Chondrocyte (in vitro differentiated cells): ENCODE measurements at regions not wholly inside any gene's neighbourhood (a gene's known extent, or its start where the extent isn't known, plus 50 kb on each side); places are given as distances from the start of the nearest gene placed in this dataset.

Experiments
- DNase-seq: peaks from one replicate; pipeline ENCODE4 v3.0.0; 2021; ENCODE audit warnings: mixed read lengths, low spot score
- H3K27ac Mint-ChIP-seq: one replicate; pipeline ENCODE4 v1.8.0; 2021; ENCODE audit warnings: mild to moderate bottlenecking, moderate library complexity, mixed read lengths; ENCODE audit not compliant: unreplicated experiment
- H3K27me3 Mint-ChIP-seq: 2 replicates; pipeline ENCODE4 v1.8.0; 2021; ENCODE audit warnings: low read depth, mixed read lengths
- H3K36me3 Mint-ChIP-seq: 2 replicates; pipeline ENCODE4 v1.8.0; 2021; ENCODE audit warnings: low read depth, mixed read lengths
- H3K4me1 Mint-ChIP-seq: 2 replicates; pipeline ENCODE4 v1.8.0; 2021; ENCODE audit warnings: low read depth, mild to moderate bottlenecking, mixed read lengths
- H3K4me3 Mint-ChIP-seq: one replicate; pipeline ENCODE4 v1.8.0; 2021; ENCODE audit warnings: mild to moderate bottlenecking, moderate library complexity, mixed read lengths; ENCODE audit not compliant: unreplicated experiment
- H3K9me3 Mint-ChIP-seq: 2 replicates; pipeline ENCODE4 v1.8.0; 2021; ENCODE audit warnings: low read depth, mixed read lengths
- TF ChIP-seq, protein P1 (sequence below): fragments of 200-600 bp; sonication (generic); IDR thresholded peaks from 2 replicates; pipeline ENCODE4 v1.5.0; 2021; ENCODE audit warnings: antibody characterized with exemption, mild to moderate bottlenecking, moderate library complexity

DNA sequence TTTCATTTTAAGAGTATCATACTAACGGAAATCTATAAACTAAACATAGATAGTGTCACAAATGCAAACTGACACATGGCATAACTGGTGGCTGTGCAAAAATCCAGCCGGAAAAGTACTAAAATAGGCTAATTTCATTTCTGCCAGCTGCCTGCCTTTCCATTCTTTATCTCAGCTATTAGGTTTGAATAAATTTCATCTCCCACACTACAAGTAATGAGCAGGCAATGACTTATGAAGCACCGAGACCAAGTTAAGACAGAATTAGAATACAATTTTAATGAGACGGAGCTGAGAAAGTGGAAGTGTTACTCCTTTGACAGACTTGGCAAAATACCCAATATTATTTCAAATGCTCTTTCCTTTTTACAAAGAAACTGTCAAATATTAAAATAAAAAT is 258.8 kb upstream of the ZNF608 start:
- no peak for DNase-seq
- H3K27ac Mint-ChIP-seq, result no peak overlapping the region
- peaks cover 25% of the 10 kb centered on the region for H3K4me1 Mint-ChIP-seq
- TF ChIP-seq, protein P1, sequence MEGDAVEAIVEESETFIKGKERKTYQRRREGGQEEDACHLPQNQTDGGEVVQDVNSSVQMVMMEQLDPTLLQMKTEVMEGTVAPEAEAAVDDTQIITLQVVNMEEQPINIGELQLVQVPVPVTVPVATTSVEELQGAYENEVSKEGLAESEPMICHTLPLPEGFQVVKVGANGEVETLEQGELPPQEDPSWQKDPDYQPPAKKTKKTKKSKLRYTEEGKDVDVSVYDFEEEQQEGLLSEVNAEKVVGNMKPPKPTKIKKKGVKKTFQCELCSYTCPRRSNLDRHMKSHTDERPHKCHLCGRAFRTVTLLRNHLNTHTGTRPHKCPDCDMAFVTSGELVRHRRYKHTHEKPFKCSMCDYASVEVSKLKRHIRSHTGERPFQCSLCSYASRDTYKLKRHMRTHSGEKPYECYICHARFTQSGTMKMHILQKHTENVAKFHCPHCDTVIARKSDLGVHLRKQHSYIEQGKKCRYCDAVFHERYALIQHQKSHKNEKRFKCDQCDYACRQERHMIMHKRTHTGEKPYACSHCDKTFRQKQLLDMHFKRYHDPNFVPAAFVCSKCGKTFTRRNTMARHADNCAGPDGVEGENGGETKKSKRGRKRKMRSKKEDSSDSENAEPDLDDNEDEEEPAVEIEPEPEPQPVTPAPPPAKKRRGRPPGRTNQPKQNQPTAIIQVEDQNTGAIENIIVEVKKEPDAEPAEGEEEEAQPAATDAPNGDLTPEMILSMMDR, result no peak
- no peak overlapping the region for H3K4me3 Mint-ChIP-seq
- H3K27me3 Mint-ChIP-seq, result no peaks in the 10 kb centered on the region
- peaks cover 2% of the 10 kb centered on the region for H3K36me3 Mint-ChIP-seq
- no peaks in the 10 kb centered on the region for H3K9me3 Mint-ChIP-seq

DNA sequence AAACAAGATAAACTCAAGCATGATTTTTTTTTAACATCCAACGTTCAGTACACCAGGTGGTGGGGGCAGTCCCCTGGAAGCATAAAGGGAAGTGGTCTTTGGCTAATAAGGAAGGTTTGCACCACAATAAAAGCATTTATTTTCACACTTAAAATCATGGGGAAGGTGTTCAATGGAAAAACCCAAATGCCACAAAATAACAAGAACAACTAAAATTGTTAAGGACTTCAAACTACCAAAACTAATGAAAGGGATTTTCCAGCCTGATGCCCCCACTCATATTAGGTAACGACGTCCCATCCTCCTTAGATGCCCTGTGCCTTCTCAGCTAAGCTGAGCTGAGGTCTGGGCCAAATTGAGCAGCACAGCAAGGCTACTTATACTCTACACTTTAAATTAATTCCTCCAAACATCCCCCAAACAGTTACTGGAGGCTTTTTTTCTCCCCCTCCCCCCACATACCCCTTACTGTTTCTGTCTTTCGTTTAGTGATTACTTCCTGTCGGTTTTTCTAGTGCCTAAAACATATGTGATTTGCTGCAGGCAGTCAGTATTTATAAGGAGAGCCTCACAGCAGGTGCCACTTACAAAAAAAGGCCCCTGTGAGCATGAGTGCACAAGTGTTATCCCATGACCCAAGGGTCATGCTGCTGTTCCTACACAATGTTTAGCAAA is 259.7 kb upstream of the ZNF608 start:
- H3K36me3 Mint-ChIP-seq, result peaks cover 2% of the 10 kb centered on the region
- no peaks in the 10 kb centered on the region for H3K27me3 Mint-ChIP-seq
- H3K27ac Mint-ChIP-seq, result no peak overlapping the region
- no peak for DNase-seq
- TF ChIP-seq, protein P1, result no peak
- peaks cover 27% of the 10 kb centered on the region for H3K4me1 Mint-ChIP-seq
- H3K9me3 Mint-ChIP-seq, result no peaks in the 10 kb centered on the region
- H3K4me3 Mint-ChIP-seq, result no peak overlapping the region

DNA sequence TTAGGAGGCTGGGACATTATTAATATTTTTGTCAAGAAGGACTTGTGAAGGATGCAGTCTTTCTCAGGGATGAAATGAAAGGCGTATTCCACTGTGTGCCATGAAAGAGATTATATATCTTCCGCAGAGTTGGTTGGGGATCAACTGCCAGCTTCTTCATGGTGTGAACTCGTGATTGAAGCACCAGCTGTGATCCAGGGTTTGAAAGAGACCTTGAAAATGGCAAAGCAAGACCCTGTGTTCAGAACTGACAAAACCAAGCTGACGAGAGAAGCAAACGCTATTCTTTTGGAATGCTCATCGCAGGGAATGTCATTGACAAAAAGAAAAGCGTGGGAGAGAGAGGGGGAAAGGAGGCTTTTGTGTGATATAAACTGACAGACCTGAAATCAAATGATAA is 263.9 kb upstream of the ZNF608 start:
- Mint-ChIP-seq H3K4me3 (no peak overlapping the region), H3K4me1 (peaks cover 21% of the 10 kb centered on the region), H3K9me3 (no peaks in the 10 kb centered on the region), H3K27ac (no peak overlapping the region), H3K36me3 (no peaks in the 10 kb centered on the region), H3K27me3 (no peaks in the 10 kb centered on the region)
- DNase-seq, result no peak
- TF ChIP-seq, protein P1, result no peak

DNA sequence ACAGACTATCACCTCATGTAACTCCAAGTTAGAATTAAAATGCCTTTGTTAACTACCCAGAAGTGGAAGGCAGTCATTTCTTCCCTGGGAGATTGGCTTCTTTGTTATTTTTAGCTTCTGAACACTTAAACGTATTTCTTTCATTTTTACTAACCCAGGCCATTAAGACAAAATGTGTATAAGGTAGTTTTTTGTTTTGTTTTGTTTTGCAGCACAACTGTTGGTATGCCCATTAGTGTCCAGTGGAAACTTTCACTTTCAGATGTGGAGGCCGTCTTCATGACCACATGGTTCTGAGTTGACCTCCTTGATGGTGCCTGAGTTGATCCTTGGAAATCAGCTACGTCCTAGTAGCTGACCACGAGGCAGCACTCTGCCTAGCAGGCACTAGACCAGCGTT is 264.6 kb upstream of the ZNF608 start:
- TF ChIP-seq, protein P1, result no peak
- no peak for DNase-seq
- Mint-ChIP-seq H3K4me3 (no peak overlapping the region), H3K36me3 (no peaks in the 10 kb centered on the region), H3K9me3 (no peaks in the 10 kb centered on the region), H3K27ac (no peak overlapping the region), H3K27me3 (no peaks in the 10 kb centered on the region), H3K4me1 (peaks cover 16% of the 10 kb centered on the region)

DNA sequence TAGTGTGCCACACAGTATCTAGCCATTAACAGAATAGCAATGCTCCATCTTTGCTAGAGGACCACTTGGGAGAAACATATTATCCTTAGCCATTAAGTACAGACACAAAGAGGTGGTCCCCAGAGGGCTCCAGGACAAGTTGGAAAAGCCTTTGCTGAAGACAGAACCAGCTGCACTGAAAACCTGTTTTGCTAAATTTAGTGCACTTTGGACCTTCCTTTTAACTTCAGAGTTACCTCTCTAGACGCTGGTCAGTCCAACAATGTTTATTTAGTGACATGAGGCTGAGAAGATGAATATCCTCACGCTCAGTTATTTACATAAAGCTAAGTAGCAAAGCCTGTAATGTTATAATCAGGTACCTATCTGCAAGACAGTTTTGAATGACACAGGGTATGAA is 265.0 kb upstream of the ZNF608 start:
- TF ChIP-seq, protein P1, result no peak
- Mint-ChIP-seq H3K27ac (no peak overlapping the region), H3K27me3 (no peaks in the 10 kb centered on the region), H3K4me1 (peaks cover 12% of the 10 kb centered on the region), H3K4me3 (no peak overlapping the region), H3K36me3 (no peaks in the 10 kb centered on the region), H3K9me3 (no peaks in the 10 kb centered on the region)
- DNase-seq, result no peak
